H1 (cell line): ENCODE measurements at regions not wholly inside any gene's neighbourhood (a gene's known extent, or its start where the extent isn't known, plus 50 kb on each side); places are given as distances from the start of the nearest gene placed in this dataset.

ENCODE experiments used
- CTCF ChIA-PET: fragments of 300-600 bp; sonication (Branson Sonifier 250); formaldehyde crosslinking; loops from one replicate; lab custom pipeline; 2021; ENCODE audit not compliant: partially characterized antibody; lab: Charles Lee
- POLR2A ChIA-PET: fragments of 300-600 bp; sonication (Branson Sonifier 250); formaldehyde crosslinking; loops from one replicate; lab custom pipeline; 2021; ENCODE audit warnings: inconsistent platforms; ENCODE audit not compliant: partially characterized antibody; lab: Charles Lee
- DNase-seq, 2 experiments: peaks; one replicate each; pipeline versions ENCODE4 v3.0.0 to v3.0.0-alpha.2; 2010 to 2022; ENCODE audit warnings: low spot score in 2 of 2, low read depth in 1 of 2, mixed read lengths in 1 of 2
- FAIRE-seq: peaks from 2 replicates; lab custom pipeline; 2011; peaks lifted over from hg19 to GRCh38; lab: Jason Lieb, UNC
- H2AFZ ChIP-seq: 2 replicates; pipeline ENCODE4 v1.8.1; 2012; ENCODE audit warnings: low read length, inconsistent platforms
- H2AK5ac ChIP-seq: 2 replicates; pipeline ENCODE4 v1.6.1; 2013; ENCODE audit warnings: low read depth, low read length
- H2BK120ac ChIP-seq: replicated peaks from 2 replicates; pipeline ENCODE3; 2013; ENCODE audit warnings: low read depth, low read length, inconsistent platforms
- H2BK12ac ChIP-seq: 2 replicates; pipeline ENCODE4 v1.6.1; 2013; ENCODE audit warnings: low read depth, low read length
- H2BK15ac ChIP-seq: 2 replicates; pipeline ENCODE4 v1.6.1; 2013; ENCODE audit warnings: low read length
- H2BK20ac ChIP-seq: 2 replicates; pipeline ENCODE4 v1.6.1; 2013; ENCODE audit warnings: low read length
- H2BK5ac ChIP-seq: 2 replicates; pipeline ENCODE4 v1.6.1; 2013; ENCODE audit warnings: low read depth, low read length
- H3K14ac ChIP-seq: 2 replicates; pipeline ENCODE4 v1.6.1; 2013; ENCODE audit warnings: inconsistent platforms; ENCODE audit not compliant: insufficient read length
- H3K18ac ChIP-seq: 2 replicates; pipeline ENCODE4 v1.6.1; 2013; ENCODE audit warnings: low read length; ENCODE audit errors: extremely low read depth
- H3K23ac ChIP-seq: 2 replicates; pipeline ENCODE4 v1.6.1; 2013; ENCODE audit warnings: inconsistent platforms; ENCODE audit not compliant: insufficient read length
- H3K23me2 ChIP-seq: 2 replicates; pipeline ENCODE4 v1.6.1; 2013; ENCODE audit warnings: low read depth, low read length
- H3K27ac ChIP-seq: 2 replicates; pipeline ENCODE4 v1.6.1; 2011; ENCODE audit warnings: low read depth, low read length, inconsistent platforms
- H3K27me3 ChIP-seq, 4 experiments: replicated peaks in 1 of 4; 1 replicate in 1 of 4; 2 replicates in 3 of 4; pipeline versions ENCODE4 v1.6.1 to v1.8.1; 2011 to 2013; ENCODE audit warnings: low read length in 3 of 4, mild to moderate bottlenecking in 3 of 4, inconsistent platforms in 2 of 4, mixed read lengths in 2 of 4, moderate library complexity in 1 of 4; ENCODE audit not compliant: control insufficient read depth in 3 of 4, insufficient read depth in 3 of 4; ENCODE audit errors: extremely low read depth in 1 of 4
- H3K36me3 ChIP-seq, 4 experiments: 2 replicates each; pipeline versions ENCODE4 v1.6.1 to v1.8.1; 2011 to 2013; ENCODE audit warnings: mild to moderate bottlenecking in 4 of 4, low read length in 3 of 4, moderate library complexity in 2 of 4, control low read depth in 1 of 4, inconsistent platforms in 1 of 4; ENCODE audit not compliant: insufficient read depth in 4 of 4, control insufficient read depth in 2 of 4
- H3K4ac ChIP-seq: replicated peaks from 2 replicates; pipeline ENCODE3; 2013; ENCODE audit warnings: low read length, low read depth, mixed read lengths, inconsistent platforms; ENCODE audit not compliant: insufficient read length
- H3K4me1 ChIP-seq, 4 experiments: replicated peaks in 1 of 4; 1 replicate in 1 of 4; 2 replicates in 3 of 4; pipeline versions ENCODE4 v1.6.1 to v1.8.1; 2011 to 2013; ENCODE audit warnings: low read length in 3 of 4, inconsistent platforms in 2 of 4, mixed read lengths in 1 of 4; ENCODE audit not compliant: insufficient read depth in 4 of 4, control insufficient read depth in 3 of 4
- H3K4me2 ChIP-seq, 2 experiments: 2 replicates each; pipeline versions ENCODE4 v1.6.1 to v1.8.1; 2011 to 2013; ENCODE audit warnings: low read depth in 2 of 2, low read length in 2 of 2, control low read depth in 1 of 2, inconsistent platforms in 1 of 2, mild to moderate bottlenecking in 1 of 2; ENCODE audit not compliant: insufficient read depth in 1 of 2
- H3K4me3 ChIP-seq, 4 experiments: fragments of 200-600, 300-600 bp in 1 of 4; sonication (generic), shearing (Covaris generic), sonication (Bioruptor Twin) in 1 of 4; 2 replicates each; pipeline versions ENCODE4 v1.5.1 to v1.8.1; 2011 to 2016; ENCODE audit warnings: low read length in 4 of 4, low read depth in 3 of 4, control low read depth in 2 of 4, inconsistent platforms in 2 of 4, mild to moderate bottlenecking in 2 of 4, mixed read lengths in 1 of 4, moderate library complexity in 1 of 4; ENCODE audit not compliant: insufficient read depth in 2 of 4; ENCODE audit errors: extremely low read depth in 1 of 4
- H3K56ac ChIP-seq: replicated peaks from 2 replicates; pipeline ENCODE3; 2013; ENCODE audit warnings: low read depth, mild to moderate bottlenecking, mixed read lengths, low read length, inconsistent platforms; ENCODE audit not compliant: insufficient read length
- H3K79me1 ChIP-seq: 2 replicates; pipeline ENCODE4 v1.6.1; 2013; ENCODE audit warnings: low read depth, low read length, control low read depth
- H3K79me2 ChIP-seq, 2 experiments: 2 replicates each; pipeline versions ENCODE4 v1.6.1 to v1.8.1; 2012 to 2013; ENCODE audit warnings: low read length in 2 of 2, mild to moderate bottlenecking in 2 of 2, inconsistent platforms in 1 of 2; ENCODE audit not compliant: insufficient read depth in 2 of 2, control insufficient read depth in 1 of 2
- H3K9ac ChIP-seq, 4 experiments: replicated peaks in 1 of 4; 1 replicate in 1 of 4; 2 replicates in 3 of 4; pipeline versions ENCODE4 v1.6.1 to v1.8.1; 2011 to 2013; ENCODE audit warnings: low read depth in 3 of 4, low read length in 3 of 4, control low read depth in 2 of 4, mild to moderate bottlenecking in 2 of 4, moderate library complexity in 2 of 4, inconsistent platforms in 1 of 4; ENCODE audit errors: extremely low read depth in 1 of 4
- H3K9me3 ChIP-seq, 2 experiments: 2 replicates each; pipeline versions ENCODE4 v1.6.1 to v1.8.1; 2012 to 2013; ENCODE audit warnings: mild to moderate bottlenecking in 2 of 2, moderate library complexity in 2 of 2, control low read depth in 1 of 2, inconsistent platforms in 1 of 2, low read depth in 1 of 2, low read length in 1 of 2, mixed read lengths in 1 of 2; ENCODE audit not compliant: insufficient read depth in 2 of 2
- H4K20me1 ChIP-seq, 2 experiments: replicated peaks in 1 of 2; 2 replicates each; pipeline versions ENCODE3 to v1.8.1; 2011 to 2013; ENCODE audit warnings: inconsistent platforms in 2 of 2, low read length in 2 of 2, mild to moderate bottlenecking in 1 of 2; ENCODE audit not compliant: insufficient read depth in 2 of 2, control insufficient read depth in 1 of 2
- H4K5ac ChIP-seq: 2 replicates; pipeline ENCODE4 v1.6.1; 2013; ENCODE audit warnings: low read length, low read depth, mixed read lengths, inconsistent platforms; ENCODE audit not compliant: insufficient read length
- H4K8ac ChIP-seq: 2 replicates; pipeline ENCODE4 v1.8.0; 2013; ENCODE audit warnings: mild to moderate bottlenecking, moderate library complexity, low read length, inconsistent platforms; ENCODE audit not compliant: insufficient read depth; ENCODE audit errors: extremely low read depth
- H4K91ac ChIP-seq: replicated peaks from 2 replicates; pipeline ENCODE3; 2013; ENCODE audit warnings: low read length, mixed read lengths, inconsistent platforms; ENCODE audit not compliant: insufficient read length
- ATF2 ChIP-seq: IDR thresholded peaks from 2 replicates; pipeline ENCODE4 v1.6.1; 2012; ENCODE audit warnings: low read length, inconsistent platforms
- EZH2 ChIP-seq: fragments of 200-600 bp; sonication (generic); IDR thresholded peaks from 2 replicates; pipeline ENCODE4 v1.7.1; 2012; ENCODE audit warnings: low read depth, mild to moderate bottlenecking, moderate library complexity, low read length, inconsistent platforms; ENCODE audit not compliant: severe bottlenecking
- GABPA ChIP-seq: IDR thresholded peaks from 2 replicates; pipeline ENCODE4 v1.6.1; 2011; ENCODE audit warnings: mild to moderate bottlenecking, low read length, moderate library complexity, borderline replicate concordance; ENCODE audit not compliant: insufficient read depth
- KDM5A ChIP-seq: fragments of 200-600 bp; IDR thresholded peaks from 2 replicates; pipeline ENCODE4 v1.7.1; 2012; ENCODE audit warnings: mild to moderate bottlenecking, low read length, inconsistent platforms, mixed read lengths
- MAFK ChIP-seq: IDR thresholded peaks from 2 replicates; pipeline ENCODE4 v1.6.1; 2012; ENCODE audit warnings: low read depth, mild to moderate bottlenecking, improper control_type of control experiment, low read length
- RAD21 ChIP-seq, 2 experiments: IDR thresholded peaks in 1 of 2; conservative IDR thresholded peaks in 1 of 2; 2 replicates each; pipeline ENCODE4 v1.6.1; 2011; ENCODE audit warnings: low read depth in 2 of 2, low read length in 2 of 2, improper control_type of control experiment in 1 of 2, inconsistent platforms in 1 of 2, mild to moderate bottlenecking in 1 of 2, moderate library complexity in 1 of 2
- RNF2 ChIP-seq: fragments of 200-900, 300-1000 bp; sonication (generic); IDR thresholded peaks from 2 replicates; pipeline ENCODE4 v1.7.1; 2016; ENCODE audit warnings: borderline replicate concordance, low read depth, mild to moderate bottlenecking, antibody characterized with exemption, low read length; ENCODE audit not compliant: poor library complexity, severe bottlenecking; ENCODE audit errors: missing control alignments
- SAP30 ChIP-seq: fragments of 300-600 bp; sonication (generic); IDR thresholded peaks from 2 replicates; pipeline ENCODE4 v1.7.1; 2012; ENCODE audit warnings: low read length, moderate library complexity, mild to moderate bottlenecking, inconsistent platforms; ENCODE audit not compliant: insufficient read depth, insufficient replicate concordance
- SP1 ChIP-seq: IDR thresholded peaks from 2 replicates; pipeline ENCODE4 v1.6.1; 2011; ENCODE audit warnings: low read depth, low read length

- Histone ChIP-seq H3K4me1 (peaks cover 0 to 9% (median 6%) of the 10 kb centered on the region in 4 experiments; a peak in 6 of 7 replicates), H3K4me2 (no peak overlapping the region)
These were observed 206.7 kb upstream of the CAMK1G start for GRCh38 chr1:209376774-209377173.

More at GRCh38 chr1:209376774-209377173, 206.7 kb upstream of the CAMK1G start:
- H3K27ac ChIP-seq: no peak overlapping the region
- no peak overlapping the region for H2AFZ ChIP-seq
- no peaks in the 10 kb centered on the region for H3K79me1 ChIP-seq
- no peaks in the 10 kb centered on the region for H3K27me3 ChIP-seq
- H2BK120ac ChIP-seq: no peak overlapping the region
- no peak overlapping the region for H3K56ac ChIP-seq
- H3K9ac ChIP-seq: no peak overlapping the region
- no peak overlapping the region for H3K18ac ChIP-seq
- H3K23me2 ChIP-seq: no peaks in the 10 kb centered on the region
- H3K79me2 ChIP-seq: no peaks in the 10 kb centered on the region
- no peak overlapping the region for H4K8ac ChIP-seq
- no peak overlapping the region for H2AK5ac ChIP-seq
- H3K4me3 ChIP-seq: no peak overlapping the region
- no peak overlapping the region for H2BK12ac ChIP-seq
- no peaks in the 10 kb centered on the region for H4K20me1 ChIP-seq
- DNase-seq: no peak
- no peak overlapping the region for H2BK20ac ChIP-seq
- POLR2A ChIA-PET: interaction anchor here (0.8 kb wide), 1 partner anchor 22 kb away, joined by 3 read pairs; no protein-coding TSS in a partner anchor
- no peaks in the 10 kb centered on the region for H3K9me3 ChIP-seq
- H4K91ac ChIP-seq: no peak overlapping the region
- CTCF ChIA-PET: interaction anchor here (0.6 to 3.0 kb wide), 6 partner anchors 22 to 251 kb away, joined by 3 to 16 read pairs (median 4); no protein-coding TSS in a partner anchor
- H4K5ac ChIP-seq: no peak overlapping the region
- FAIRE-seq: no peak
- H3K14ac ChIP-seq: no peak overlapping the region
- TF ChIP-seq ATF2: no peak
- TF ChIP-seq SP1: no peak
- TF ChIP-seq MAFK: no peak
- no peak for TF ChIP-seq RAD21 (IDR thresholded peaks at IDR 0.05 in 1 of 2, conservative IDR thresholded peaks at IDR 0.05 in 1 of 2; ENCODE audit: low read depth in 2 of 2, low read length in 2 of 2)
- TF ChIP-seq EZH2: no peak
- TF ChIP-seq GABPA: no peak
- TF ChIP-seq RNF2: no peak
- no peak for TF ChIP-seq SAP30
- TF ChIP-seq KDM5A: no peak
- no peak overlapping the region for H3K4ac ChIP-seq
- H3K36me3 ChIP-seq: no peaks in the 10 kb centered on the region
- H3K23ac ChIP-seq: no peak overlapping the region
- no peak overlapping the region for H2BK15ac ChIP-seq
- no peak overlapping the region for H2BK5ac ChIP-seq
